ENCODE measurements at regions not wholly inside any gene's neighbourhood (a gene's known extent, or its start where the extent isn't known, plus 50 kb on each side); places are given as distances from the start of the nearest gene placed in this dataset.

- TF ChIP-seq CTCF (IDR thresholded peaks at IDR 0.05): no peak
- no peak for TF ChIP-seq POLR2A (IDR thresholded peaks at IDR 0.05)
These were observed 320.9 kb downstream of the WDR11 start for GRCh38 chr10:121171825-121172787.
